ENCODE measurements at regions not wholly inside any gene's neighbourhood (a gene's known extent, or its start where the extent isn't known, plus 50 kb on each side); places are given as distances from the start of the nearest gene placed in this dataset.

- intact Hi-C loops (cut with DNase I; ENCODE audit: low total_unique reads), result no loop called here
- no peak for TF ChIP-seq CTCF (IDR thresholded peaks at IDR 0.05)
- TF ChIP-seq POLR2A (IDR thresholded peaks at IDR 0.05), result no peak
- H3K4me3 ChIP-seq, result no peak overlapping the region
- no peaks in the 10 kb centered on the region for H3K36me3 ChIP-seq (ENCODE audit: low read depth, missing control alignments)
- H3K27ac ChIP-seq, result no peak overlapping the region
- H3K9me3 ChIP-seq, result no peaks in the 10 kb centered on the region
- no peaks in the 10 kb centered on the region for H3K27me3 ChIP-seq
- no peak for DNase-seq
- H3K4me1 ChIP-seq, result no peaks in the 10 kb centered on the region
- WGBS, 2 donors, result 84 to 96% methylated on average over 3 of the region's 3 CpGs
These were observed 448.5 kb upstream of the RPS6KA3 start for GRCh38 chrX:20715176-20715575.

- no peak overlapping the region for H3K27ac ChIP-seq
- intact Hi-C loops (cut with DNase I; ENCODE audit: low total_unique reads), result no loop called here
- H3K27me3 ChIP-seq, result no peaks in the 10 kb centered on the region
- H3K4me1 ChIP-seq, result no peaks in the 10 kb centered on the region
- no peak for DNase-seq
- no peak overlapping the region for H3K4me3 ChIP-seq
- TF ChIP-seq POLR2A (IDR thresholded peaks at IDR 0.05) (no peak), CTCF (IDR thresholded peaks at IDR 0.05) (no peak)
- H3K36me3 ChIP-seq (ENCODE audit: low read depth, missing control alignments), result no peaks in the 10 kb centered on the region
- H3K9me3 ChIP-seq, result no peaks in the 10 kb centered on the region
- WGBS, 2 donors, result 0 to 71% methylated on average over 1 of the region's 1 CpG
These were observed 446.1 kb upstream of the RPS6KA3 start for GRCh38 chrX:20712811-20713210.

GRCh38 chrX:20711366-20711765, 444.7 kb upstream of the RPS6KA3 start:
- Histone ChIP-seq H3K36me3 (ENCODE audit: low read depth, missing control alignments) (no peaks in the 10 kb centered on the region), H3K9me3 (no peaks in the 10 kb centered on the region), H3K27me3 (no peaks in the 10 kb centered on the region), H3K27ac (no peak overlapping the region), H3K4me3 (no peak overlapping the region), H3K4me1 (no peaks in the 10 kb centered on the region)
- 70 to 88% methylated on average over 1 to 3 of the region's 3 CpGs for WGBS, 2 donors
- TF ChIP-seq CTCF (IDR thresholded peaks at IDR 0.05), result no peak
- no peak for TF ChIP-seq POLR2A (IDR thresholded peaks at IDR 0.05)
- DNase-seq, result no peak
- intact Hi-C loops (cut with DNase I; ENCODE audit: low total_unique reads), result no loop called here

- no peak overlapping the region for H3K27ac ChIP-seq
- no peaks in the 10 kb centered on the region for H3K36me3 ChIP-seq (ENCODE audit: low read depth, missing control alignments)
- intact Hi-C loops (cut with DNase I; ENCODE audit: low total_unique reads), result no loop called here
- no peaks in the 10 kb centered on the region for H3K27me3 ChIP-seq
- WGBS, 2 donors, result 83% methylated on average over 2 of the region's 2 CpGs; no CpG with 5 or more reads in 1 of the 2 donors
- no peaks in the 10 kb centered on the region for H3K4me1 ChIP-seq
- TF ChIP-seq CTCF (IDR thresholded peaks at IDR 0.05) (no peak), POLR2A (IDR thresholded peaks at IDR 0.05) (no peak)
- no peak overlapping the region for H3K4me3 ChIP-seq
- no peaks in the 10 kb centered on the region for H3K9me3 ChIP-seq
- no peak for DNase-seq
These were observed 426.4 kb upstream of the RPS6KA3 start for GRCh38 chrX:20693078-20693477.

GRCh38 chrX:20686256-20686655, 419.5 kb upstream of the RPS6KA3 start:
- no peaks in the 10 kb centered on the region for H3K27me3 ChIP-seq
- H3K36me3 ChIP-seq (ENCODE audit: low read depth, missing control alignments), result no peaks in the 10 kb centered on the region
- DNase-seq, result no peak
- no peak overlapping the region for H3K27ac ChIP-seq
- no peak for TF ChIP-seq CTCF (IDR thresholded peaks at IDR 0.05)
- no peak for TF ChIP-seq POLR2A (IDR thresholded peaks at IDR 0.05)
- H3K9me3 ChIP-seq, result no peaks in the 10 kb centered on the region
- WGBS, 2 donors, result 90 to 92% methylated on average over 7 of the region's 7 CpGs
- intact Hi-C loops (cut with DNase I; ENCODE audit: low total_unique reads), result no loop called here
- no peaks in the 10 kb centered on the region for H3K4me1 ChIP-seq
- H3K4me3 ChIP-seq, result no peak overlapping the region
